Activated CD4-positive, alpha-beta T cell treated with anti-CD3 and anti-CD28 coated beads, Interleukin-2, amount 10 ng/mL, durations not matched to agents 24 days and 14 days (primary cell): ENCODE measurements at regions not wholly inside any gene's neighbourhood (a gene's known extent, or its start where the extent isn't known, plus 50 kb on each side); places are given as distances from the start of the nearest gene placed in this dataset.

Source experiments
- DNase-seq: peaks from one replicate; pipeline ENCODE4 v3.0.0; 2022
- H3K27ac Mint-ChIP-seq: one replicate; pipeline ENCODE4 v1.8.0; 2022; ENCODE audit warnings: mild to moderate bottlenecking, mixed read lengths
- H3K27me3 Mint-ChIP-seq: one replicate; pipeline ENCODE4 v1.8.0; 2022; ENCODE audit warnings: mixed read lengths
- H3K36me3 Mint-ChIP-seq: one replicate; pipeline ENCODE4 v1.8.0; 2022; ENCODE audit warnings: low read depth, mild to moderate bottlenecking, mixed read lengths
- H3K4me1 Mint-ChIP-seq: one replicate; pipeline ENCODE4 v1.8.0; 2021; ENCODE audit warnings: mixed read lengths
- H3K4me3 Mint-ChIP-seq: one replicate; pipeline ENCODE4 v1.8.0; 2022; ENCODE audit warnings: mild to moderate bottlenecking, moderate library complexity, mixed read lengths
- H3K9me3 Mint-ChIP-seq: one replicate; pipeline ENCODE4 v1.8.0; 2021; ENCODE audit warnings: mixed read lengths
- intact Hi-C: fragments of 100-400 bp; cut with micrococcal nuclease; formaldehyde crosslinking; loops from one replicate; pipeline ENCODE4 v1.15.1; 2023

DNA sequence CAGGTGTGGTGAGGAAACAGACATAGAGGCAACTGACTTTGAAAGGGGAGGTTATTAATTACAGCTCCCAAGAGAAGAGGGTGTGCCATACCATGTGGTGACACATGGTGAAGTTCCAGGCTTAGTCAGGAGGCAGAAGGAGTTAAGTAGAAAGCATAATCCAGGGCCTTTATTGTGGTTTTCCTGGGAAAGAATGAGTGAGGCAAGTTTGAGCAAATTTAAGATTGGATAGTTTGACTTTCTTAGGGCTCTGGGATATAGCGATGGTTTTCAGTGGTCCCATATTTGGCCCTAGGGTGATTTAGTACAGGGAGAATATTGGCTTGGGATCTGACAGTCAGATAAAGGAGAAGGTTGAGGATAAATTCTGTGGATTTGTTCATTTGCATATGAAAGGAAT is 495.9 kb upstream of the FSTL5 start:
- H3K36me3 Mint-ChIP-seq: no peaks in the 10 kb centered on the region
- H3K27ac Mint-ChIP-seq: no peak overlapping the region
- intact Hi-C loops: no loop called here
- H3K9me3 Mint-ChIP-seq: no peaks in the 10 kb centered on the region
- DNase-seq: no peak
- H3K4me3 Mint-ChIP-seq: no peak overlapping the region
- H3K4me1 Mint-ChIP-seq: no peaks in the 10 kb centered on the region
- H3K27me3 Mint-ChIP-seq: no peaks in the 10 kb centered on the region

DNA sequence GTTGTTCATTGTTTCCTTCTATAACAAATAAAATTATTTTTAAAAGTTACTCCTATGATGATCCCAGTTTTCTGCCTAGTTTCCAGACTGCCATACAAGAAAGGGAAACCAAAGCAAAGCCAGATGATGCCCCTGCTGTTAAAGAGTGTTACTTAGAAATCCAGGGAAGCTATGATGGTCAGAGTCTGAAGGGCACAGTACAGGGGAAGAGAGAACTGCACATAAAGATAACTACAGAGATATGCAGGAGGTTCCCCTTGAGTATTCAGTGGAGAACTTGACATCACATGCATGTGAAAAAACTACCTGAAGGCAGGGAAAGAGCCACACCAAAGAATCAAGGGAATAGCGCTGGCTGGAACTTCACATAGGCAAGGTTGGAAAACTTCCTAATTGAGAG is 494.2 kb upstream of the FSTL5 start:
- Mint-ChIP-seq H3K36me3 (no peaks in the 10 kb centered on the region), H3K27ac (no peak overlapping the region), H3K4me1 (no peaks in the 10 kb centered on the region), H3K9me3 (no peaks in the 10 kb centered on the region), H3K27me3 (no peaks in the 10 kb centered on the region), H3K4me3 (no peak overlapping the region)
- no peak for DNase-seq
- intact Hi-C loops: no loop called here

DNA sequence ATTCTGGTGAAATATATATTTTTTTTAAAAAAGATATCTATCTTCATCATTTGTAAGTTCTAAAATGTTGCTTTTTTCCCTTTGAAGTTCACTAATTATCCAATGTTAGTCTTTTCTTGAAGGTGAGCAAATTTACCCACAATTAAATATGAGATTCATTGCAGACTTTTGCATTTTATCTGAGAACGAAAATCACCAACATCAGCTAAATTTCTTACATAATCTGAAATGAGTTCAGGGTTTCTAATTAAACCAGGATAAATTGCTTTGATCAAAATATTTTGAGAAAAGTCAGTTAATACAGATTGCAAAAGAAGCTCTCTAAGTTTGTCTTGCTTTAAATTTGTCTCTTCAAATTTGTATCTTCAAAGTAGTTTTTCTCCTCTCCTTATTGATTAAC is 486.4 kb upstream of the FSTL5 start:
- H3K4me3 Mint-ChIP-seq: no peak overlapping the region
- no peaks in the 10 kb centered on the region for H3K4me1 Mint-ChIP-seq
- no peak overlapping the region for H3K27ac Mint-ChIP-seq
- H3K9me3 Mint-ChIP-seq: no peaks in the 10 kb centered on the region
- H3K27me3 Mint-ChIP-seq: no peaks in the 10 kb centered on the region
- no peaks in the 10 kb centered on the region for H3K36me3 Mint-ChIP-seq
- no peak for DNase-seq
- intact Hi-C loops: no loop called here

DNA sequence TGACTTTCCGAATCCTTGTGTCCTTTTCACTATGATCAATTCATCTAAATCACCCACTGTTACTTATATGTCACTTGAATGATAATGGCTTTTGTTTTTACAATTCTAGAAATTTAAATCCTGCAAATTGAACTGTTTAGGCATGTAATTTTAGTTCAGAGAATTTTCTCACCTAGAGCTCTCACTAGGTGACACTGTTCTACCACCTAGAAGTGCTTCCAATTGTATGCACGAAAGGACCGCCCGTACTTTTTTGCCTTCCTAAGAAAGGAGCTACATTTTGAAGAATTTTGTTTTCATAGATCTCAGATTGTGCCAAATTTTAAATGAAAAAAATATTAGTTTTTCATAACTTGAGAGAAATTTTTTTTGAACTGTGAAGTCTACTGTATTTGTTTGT is 481.6 kb upstream of the FSTL5 start:
- Mint-ChIP-seq H3K27me3 (no peaks in the 10 kb centered on the region), H3K27ac (no peak overlapping the region), H3K9me3 (no peaks in the 10 kb centered on the region), H3K36me3 (no peaks in the 10 kb centered on the region), H3K4me1 (no peaks in the 10 kb centered on the region), H3K4me3 (no peak overlapping the region)
- intact Hi-C loops: no loop called here
- no peak for DNase-seq

DNA sequence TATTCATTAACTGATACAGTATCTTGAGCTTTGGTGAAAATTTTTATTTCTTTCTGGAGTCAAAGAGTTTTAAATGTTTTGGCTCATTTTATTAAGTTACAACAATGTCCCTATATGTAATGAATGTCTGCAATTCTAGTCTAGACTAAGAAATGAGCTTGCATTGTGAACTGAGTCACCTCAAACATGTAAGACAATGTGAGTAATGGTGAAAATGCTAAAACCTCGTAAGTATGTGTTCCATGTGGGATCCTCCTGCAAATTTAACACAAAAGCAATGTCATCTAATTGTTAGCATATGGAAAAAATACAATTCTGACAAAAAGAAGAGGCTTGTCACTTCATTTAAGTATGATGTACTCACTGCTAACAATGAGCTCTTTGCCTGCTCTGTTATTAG is 480.5 kb upstream of the FSTL5 start:
- Mint-ChIP-seq H3K27ac (no peak overlapping the region), H3K27me3 (no peaks in the 10 kb centered on the region), H3K36me3 (no peaks in the 10 kb centered on the region), H3K4me1 (no peaks in the 10 kb centered on the region), H3K9me3 (no peaks in the 10 kb centered on the region), H3K4me3 (no peak overlapping the region)
- no peak for DNase-seq
- intact Hi-C loops: no loop called here

DNA sequence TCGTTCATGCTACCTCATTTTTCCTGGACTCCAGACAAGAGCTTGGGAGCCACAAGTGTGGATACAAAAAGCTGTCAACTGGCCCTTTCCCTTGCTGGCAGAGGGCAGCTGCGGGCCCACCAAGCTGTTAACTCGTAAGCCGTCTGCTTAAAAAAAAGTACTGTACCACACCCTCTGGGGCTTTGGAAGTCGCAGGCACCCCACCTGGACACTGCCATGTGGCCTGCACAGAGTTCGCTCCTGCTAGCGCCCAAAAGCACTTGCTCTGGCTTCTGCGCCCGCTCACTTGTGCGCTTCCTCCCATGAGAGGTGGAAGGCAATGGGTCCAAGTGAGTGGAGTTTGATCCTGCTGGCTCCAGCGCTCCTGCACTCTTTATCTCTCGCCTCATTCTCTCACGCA is 476.4 kb upstream of the FSTL5 start:
- Mint-ChIP-seq H3K9me3 (no peaks in the 10 kb centered on the region), H3K36me3 (no peaks in the 10 kb centered on the region), H3K4me3 (no peak overlapping the region), H3K27ac (no peak overlapping the region), H3K27me3 (no peaks in the 10 kb centered on the region), H3K4me1 (no peaks in the 10 kb centered on the region)
- intact Hi-C loops: no loop called here
- no peak for DNase-seq

DNA sequence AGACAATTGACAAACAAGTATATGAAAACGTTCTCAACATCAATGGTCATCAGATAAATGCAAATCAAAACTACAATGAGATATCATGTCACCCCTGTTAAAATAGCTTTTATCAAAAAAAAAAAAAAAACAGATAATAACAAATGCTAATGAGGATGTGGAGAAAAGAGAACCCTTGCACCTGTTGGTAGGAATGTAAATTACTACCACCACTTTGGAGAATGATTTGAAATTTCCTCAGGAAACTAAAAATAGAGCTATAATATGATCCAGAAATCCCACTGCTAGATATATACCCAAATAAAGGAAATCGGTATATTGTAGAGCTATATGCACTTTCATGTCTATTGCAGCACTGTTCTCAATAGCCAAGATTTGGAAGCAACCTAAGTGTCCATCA is 470.6 kb upstream of the FSTL5 start:
- DNase-seq: no peak
- H3K36me3 Mint-ChIP-seq: no peaks in the 10 kb centered on the region
- H3K9me3 Mint-ChIP-seq: no peaks in the 10 kb centered on the region

DNA sequence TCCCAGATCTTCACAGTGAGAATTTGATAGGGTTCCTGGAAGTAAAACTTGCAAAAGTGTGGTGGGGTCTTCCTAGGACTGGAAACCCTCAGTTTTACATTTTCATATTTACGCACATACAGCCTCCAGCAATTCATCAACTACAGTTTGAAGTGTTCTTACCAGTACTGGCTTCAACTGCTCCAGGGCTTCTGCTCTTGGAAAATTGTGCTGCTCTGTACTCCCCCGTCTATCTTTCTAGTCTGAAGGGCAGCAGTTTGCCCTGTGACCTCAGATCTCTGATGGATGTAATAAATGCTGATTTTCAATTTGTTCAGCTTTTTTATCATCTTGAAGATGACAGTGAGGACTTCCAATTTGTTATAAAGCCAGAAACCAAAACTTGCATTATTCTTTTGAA is 458.9 kb upstream of the FSTL5 start:
- no peaks in the 10 kb centered on the region for H3K4me1 Mint-ChIP-seq
- H3K27me3 Mint-ChIP-seq: no peaks in the 10 kb centered on the region
- H3K9me3 Mint-ChIP-seq: no peaks in the 10 kb centered on the region
- no peaks in the 10 kb centered on the region for H3K36me3 Mint-ChIP-seq
- H3K4me3 Mint-ChIP-seq: no peak overlapping the region
- DNase-seq: no peak
- no peak overlapping the region for H3K27ac Mint-ChIP-seq
- intact Hi-C loops: no loop called here

More for the DNA sequence above, 470.6 kb upstream of the FSTL5 start:
- Mint-ChIP-seq H3K4me3 (no peak overlapping the region), H3K4me1 (no peaks in the 10 kb centered on the region), H3K27me3 (no peaks in the 10 kb centered on the region), H3K27ac (no peak overlapping the region)
- intact Hi-C loops: no loop called here

DNA sequence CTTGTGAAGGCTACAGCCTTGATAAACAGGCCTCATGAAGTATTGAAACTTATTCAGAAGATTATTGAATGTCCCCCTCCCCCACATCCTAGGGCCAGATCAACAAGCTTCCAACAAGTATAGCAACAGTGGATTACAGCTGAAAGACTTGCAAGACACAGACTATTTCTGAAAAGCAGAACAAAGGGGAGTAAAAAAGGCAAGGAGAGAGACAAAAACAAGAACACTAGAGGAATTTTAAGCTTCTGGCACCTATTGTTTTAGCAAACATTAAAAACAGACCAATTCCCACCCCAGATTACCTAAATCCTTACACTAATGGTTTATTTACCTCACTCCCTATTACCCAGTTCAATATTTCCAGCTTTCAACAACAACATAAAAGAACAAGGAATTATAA is 446.3 kb upstream of the FSTL5 start:
- Mint-ChIP-seq H3K36me3 (no peaks in the 10 kb centered on the region), H3K4me3 (no peak overlapping the region), H3K27ac (no peak overlapping the region), H3K9me3 (no peaks in the 10 kb centered on the region), H3K4me1 (no peaks in the 10 kb centered on the region), H3K27me3 (no peaks in the 10 kb centered on the region)
- intact Hi-C loops: no loop called here
- DNase-seq: no peak

DNA sequence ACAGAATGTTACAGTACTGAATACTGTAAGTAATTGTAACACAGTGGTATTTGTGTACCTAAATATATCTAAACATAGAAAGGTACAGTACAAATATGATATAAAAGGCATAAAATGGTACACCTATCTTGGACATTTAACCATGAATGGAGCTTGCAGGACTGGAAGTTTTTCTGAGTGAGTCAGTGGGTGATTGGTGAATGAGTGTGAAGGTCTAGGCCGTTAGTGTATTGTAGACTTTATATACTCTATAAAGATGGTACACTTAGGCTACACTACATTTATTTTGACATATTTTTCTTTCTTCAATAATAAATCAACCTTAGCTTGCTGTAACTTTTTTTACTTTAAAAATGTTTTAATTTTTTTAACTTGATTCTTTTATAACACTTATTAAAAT is 422.5 kb upstream of the FSTL5 start:
- H3K27ac Mint-ChIP-seq: no peak overlapping the region
- intact Hi-C loops: no loop called here
- H3K9me3 Mint-ChIP-seq: no peaks in the 10 kb centered on the region
- no peak overlapping the region for H3K4me3 Mint-ChIP-seq
- H3K36me3 Mint-ChIP-seq: no peaks in the 10 kb centered on the region
- no peaks in the 10 kb centered on the region for H3K27me3 Mint-ChIP-seq
- no peak for DNase-seq
- no peaks in the 10 kb centered on the region for H3K4me1 Mint-ChIP-seq

DNA sequence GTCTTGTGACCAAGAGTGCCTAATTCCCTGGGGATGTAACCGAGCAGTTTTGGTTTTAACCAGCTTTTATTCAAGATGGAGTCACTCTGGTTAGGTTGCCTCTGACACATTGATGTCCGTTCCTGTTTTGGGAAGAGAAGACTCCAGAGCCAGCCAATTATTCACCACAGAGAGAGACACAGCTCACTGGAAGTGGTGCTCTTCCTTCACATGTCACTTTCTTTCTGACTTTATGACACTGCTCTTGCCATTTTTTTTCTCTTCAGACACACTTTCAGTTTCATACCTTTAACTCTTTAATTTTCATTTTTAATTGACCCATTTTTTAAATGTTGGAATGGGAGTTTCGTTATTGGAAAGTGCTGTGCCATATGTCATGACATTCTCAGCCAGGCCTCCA is 418.4 kb upstream of the FSTL5 start:
- Mint-ChIP-seq H3K36me3 (no peaks in the 10 kb centered on the region), H3K27ac (no peak overlapping the region), H3K4me3 (no peak overlapping the region), H3K4me1 (no peaks in the 10 kb centered on the region), H3K9me3 (no peaks in the 10 kb centered on the region), H3K27me3 (no peaks in the 10 kb centered on the region)
- no peak for DNase-seq
- intact Hi-C loops: no loop called here

DNA sequence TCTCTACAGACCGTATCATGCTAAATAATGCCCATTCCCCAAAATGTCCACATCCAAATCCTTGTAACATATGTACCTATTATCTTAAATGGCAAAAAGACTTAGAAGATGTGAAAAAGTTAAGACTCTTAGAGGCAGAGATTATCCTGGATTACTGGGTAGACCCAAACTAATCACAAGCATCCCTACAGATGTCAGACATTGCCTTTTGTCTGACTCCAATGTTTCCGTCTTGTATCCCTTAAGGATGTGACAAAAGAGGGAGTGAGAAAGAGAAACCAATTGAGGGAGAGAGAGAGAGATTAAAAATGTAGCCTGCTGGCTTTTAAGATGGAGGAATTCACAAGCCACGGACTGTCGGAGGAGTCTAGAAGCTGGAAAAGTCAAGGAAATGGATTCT is 401.9 kb upstream of the FSTL5 start:
- no peaks in the 10 kb centered on the region for H3K27me3 Mint-ChIP-seq
- no peaks in the 10 kb centered on the region for H3K36me3 Mint-ChIP-seq
- no peak overlapping the region for H3K27ac Mint-ChIP-seq
- no peaks in the 10 kb centered on the region for H3K9me3 Mint-ChIP-seq
- H3K4me3 Mint-ChIP-seq: no peak overlapping the region
- intact Hi-C loops: no loop called here
- DNase-seq: no peak
- H3K4me1 Mint-ChIP-seq: no peaks in the 10 kb centered on the region

DNA sequence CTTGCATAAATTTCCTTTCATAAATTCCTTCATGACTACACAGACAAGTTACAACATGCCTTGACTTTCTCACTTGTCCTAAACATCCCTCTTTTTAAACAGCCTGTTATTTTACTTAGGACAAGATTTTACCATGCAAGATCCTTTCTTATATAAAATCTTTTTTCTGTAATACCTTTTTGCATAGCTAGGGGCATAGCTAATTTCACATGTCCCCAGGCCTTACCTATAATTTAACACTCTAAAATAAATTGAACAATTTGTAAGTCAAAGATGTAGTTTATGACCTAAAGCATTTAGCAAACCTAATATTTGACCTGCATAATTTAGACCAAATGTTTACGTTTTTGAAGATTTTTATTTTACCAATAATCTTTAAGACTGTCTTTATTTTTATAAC is 396.3 kb upstream of the FSTL5 start:
- Mint-ChIP-seq H3K36me3 (no peaks in the 10 kb centered on the region), H3K4me3 (no peak overlapping the region), H3K9me3 (no peaks in the 10 kb centered on the region), H3K27ac (no peak overlapping the region), H3K27me3 (no peaks in the 10 kb centered on the region), H3K4me1 (no peaks in the 10 kb centered on the region)
- DNase-seq: no peak
- intact Hi-C loops: no loop called here

DNA sequence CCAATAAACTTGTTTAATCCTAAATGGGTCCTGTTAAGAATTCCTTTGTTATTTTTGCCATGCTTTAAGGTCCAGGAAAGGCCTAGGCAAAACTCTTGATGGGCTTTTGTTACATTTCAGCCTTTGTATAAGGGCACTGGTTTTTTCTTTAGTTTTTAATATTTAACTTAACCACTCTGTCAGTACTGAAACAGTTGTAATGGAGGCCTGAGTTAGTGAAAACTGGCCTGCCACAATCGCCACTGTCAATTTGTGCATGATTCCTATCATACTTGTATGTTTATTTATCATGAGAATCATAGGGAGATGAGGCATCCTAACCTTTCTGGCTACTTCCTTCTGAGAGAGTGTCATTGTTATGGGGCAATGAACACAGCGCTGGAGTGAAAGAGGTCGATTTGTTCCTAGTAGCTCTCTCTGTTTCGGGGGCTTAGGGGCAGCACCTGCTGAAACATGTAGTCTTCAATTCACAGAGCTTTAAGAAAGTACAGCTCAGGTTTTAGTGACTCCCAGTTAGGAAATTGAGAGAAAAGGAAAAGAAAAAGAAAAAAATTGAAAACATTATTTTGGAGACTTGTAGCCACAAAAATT is 393.8 kb upstream of the FSTL5 start:
- intact Hi-C loops: no loop called here
- H3K36me3 Mint-ChIP-seq: no peaks in the 10 kb centered on the region
- no peak for DNase-seq
- H3K27me3 Mint-ChIP-seq: no peaks in the 10 kb centered on the region
- no peak overlapping the region for H3K27ac Mint-ChIP-seq
- no peaks in the 10 kb centered on the region for H3K4me1 Mint-ChIP-seq
- no peak overlapping the region for H3K4me3 Mint-ChIP-seq
- no peaks in the 10 kb centered on the region for H3K9me3 Mint-ChIP-seq

DNA sequence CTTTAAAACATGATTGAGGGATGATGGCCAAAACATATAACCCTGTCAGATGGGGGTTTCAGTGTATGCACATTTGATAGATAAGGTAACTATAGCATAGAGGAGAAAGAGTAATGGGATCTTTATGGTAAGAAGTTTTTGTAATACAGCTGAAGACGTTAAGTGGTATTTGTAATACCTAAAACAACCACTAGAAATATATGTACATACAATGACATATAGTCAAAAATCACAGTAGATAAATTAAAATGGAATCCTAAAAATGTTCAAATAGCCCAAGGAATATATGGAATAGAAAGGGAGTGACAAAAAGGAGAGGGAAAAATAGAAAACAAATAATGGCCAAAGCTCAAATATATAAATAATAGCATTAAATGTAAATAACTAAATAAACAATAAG is 371.3 kb upstream of the FSTL5 start:
- no peaks in the 10 kb centered on the region for H3K36me3 Mint-ChIP-seq
- intact Hi-C loops: no loop called here
- no peak overlapping the region for H3K27ac Mint-ChIP-seq
- H3K4me1 Mint-ChIP-seq: no peaks in the 10 kb centered on the region
- no peak overlapping the region for H3K4me3 Mint-ChIP-seq
- no peak for DNase-seq
- H3K27me3 Mint-ChIP-seq: no peaks in the 10 kb centered on the region
- H3K9me3 Mint-ChIP-seq: no peaks in the 10 kb centered on the region
